Bronchial epithelial cell (primary cell): ENCODE measurements at regions not wholly inside any gene's neighbourhood (a gene's known extent, or its start where the extent isn't known, plus 50 kb on each side); places are given as distances from the start of the nearest gene placed in this dataset.
A peak's percentile ranks its signal among the peaks of the same experiment; 100 is the strongest.

Experiments
- DNase-seq: peaks from one replicate; pipeline ENCODE4 v3.0.0-alpha.2; 2010; ENCODE audit warnings: low read depth
- FAIRE-seq: peaks from 2 replicates; lab custom pipeline; 2011; peaks lifted over from hg19 to GRCh38; lab: Jason Lieb, UNC
- H3K27me3 ChIP-seq: 2 replicates; pipeline ENCODE4 v1.5.1; 2011; ENCODE audit warnings: low read length; ENCODE audit not compliant: control insufficient read depth, insufficient read depth
- H3K36me3 ChIP-seq: 2 replicates; pipeline ENCODE4 v1.5.1; 2011; ENCODE audit warnings: low read length; ENCODE audit not compliant: control insufficient read depth, insufficient read depth
- H3K4me3 ChIP-seq: 2 replicates; pipeline ENCODE4 v1.5.1; 2011; ENCODE audit warnings: mild to moderate bottlenecking, low read depth, low read length, control low read depth
- TF ChIP-seq, protein P1 (sequence below): IDR thresholded peaks from 2 replicates; pipeline ENCODE4 v1.5.1; 2011; ENCODE audit warnings: mild to moderate bottlenecking, moderate library complexity, low read length, control low read depth, inconsistent platforms; ENCODE audit not compliant: insufficient read depth, severe bottlenecking

DNA sequence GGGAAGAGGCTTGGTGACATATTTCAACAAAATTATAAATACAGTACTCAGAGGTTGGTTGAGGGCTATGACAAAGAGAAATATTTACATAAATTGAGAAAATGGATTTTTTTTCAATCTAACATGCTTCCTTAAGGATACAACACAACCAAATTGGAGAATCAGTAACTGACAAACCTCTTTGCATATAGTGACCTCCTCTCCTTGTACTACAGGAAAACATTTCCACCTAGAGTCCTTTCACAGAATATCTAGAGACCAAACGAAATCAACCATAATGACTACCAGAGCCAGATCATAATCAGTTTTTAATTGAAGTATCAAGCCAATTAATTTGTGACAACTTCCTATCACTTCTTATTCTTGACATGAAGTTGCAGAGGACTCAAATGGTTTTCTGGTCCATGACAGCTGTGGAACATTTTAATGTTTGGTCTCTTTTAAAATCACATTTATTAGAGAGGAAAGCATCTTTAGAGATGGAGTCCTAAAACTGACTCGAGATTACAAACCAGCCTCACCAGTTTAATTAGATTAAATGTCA, 1636.5 kb upstream of the C9orf72 start:
- DNase-seq (no peak), FAIRE-seq (no peak)
- TF ChIP-seq, protein P1, sequence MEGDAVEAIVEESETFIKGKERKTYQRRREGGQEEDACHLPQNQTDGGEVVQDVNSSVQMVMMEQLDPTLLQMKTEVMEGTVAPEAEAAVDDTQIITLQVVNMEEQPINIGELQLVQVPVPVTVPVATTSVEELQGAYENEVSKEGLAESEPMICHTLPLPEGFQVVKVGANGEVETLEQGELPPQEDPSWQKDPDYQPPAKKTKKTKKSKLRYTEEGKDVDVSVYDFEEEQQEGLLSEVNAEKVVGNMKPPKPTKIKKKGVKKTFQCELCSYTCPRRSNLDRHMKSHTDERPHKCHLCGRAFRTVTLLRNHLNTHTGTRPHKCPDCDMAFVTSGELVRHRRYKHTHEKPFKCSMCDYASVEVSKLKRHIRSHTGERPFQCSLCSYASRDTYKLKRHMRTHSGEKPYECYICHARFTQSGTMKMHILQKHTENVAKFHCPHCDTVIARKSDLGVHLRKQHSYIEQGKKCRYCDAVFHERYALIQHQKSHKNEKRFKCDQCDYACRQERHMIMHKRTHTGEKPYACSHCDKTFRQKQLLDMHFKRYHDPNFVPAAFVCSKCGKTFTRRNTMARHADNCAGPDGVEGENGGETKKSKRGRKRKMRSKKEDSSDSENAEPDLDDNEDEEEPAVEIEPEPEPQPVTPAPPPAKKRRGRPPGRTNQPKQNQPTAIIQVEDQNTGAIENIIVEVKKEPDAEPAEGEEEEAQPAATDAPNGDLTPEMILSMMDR, result no peak
- Histone ChIP-seq H3K36me3 (no peaks in the 10 kb centered on the region), H3K27me3 (peaks cover 29% of the 10 kb centered on the region), H3K4me3 (no peak overlapping the region)

- H3K27me3 ChIP-seq, result peaks cover 37% of the 10 kb centered on the region
- FAIRE-seq, result no peak
- no peak overlapping the region for H3K4me3 ChIP-seq
- no peaks in the 10 kb centered on the region for H3K36me3 ChIP-seq
- TF ChIP-seq, protein P1, result no peak
- DNase-seq, result no peak
Observed at GRCh38 chr9:29211003-29211579, 1637.8 kb upstream of the C9orf72 start.

- no peak for FAIRE-seq
- no peak for DNase-seq
- TF ChIP-seq, protein P1, result peak; percentile 81
- Histone ChIP-seq H3K27me3 (peaks cover 37% of the 10 kb centered on the region), H3K4me3 (peak overlapping the region; percentile 8), H3K36me3 (no peaks in the 10 kb centered on the region)
Observed at GRCh38 chr9:29211580-29212396, 1638.5 kb upstream of the C9orf72 start.

DNA sequence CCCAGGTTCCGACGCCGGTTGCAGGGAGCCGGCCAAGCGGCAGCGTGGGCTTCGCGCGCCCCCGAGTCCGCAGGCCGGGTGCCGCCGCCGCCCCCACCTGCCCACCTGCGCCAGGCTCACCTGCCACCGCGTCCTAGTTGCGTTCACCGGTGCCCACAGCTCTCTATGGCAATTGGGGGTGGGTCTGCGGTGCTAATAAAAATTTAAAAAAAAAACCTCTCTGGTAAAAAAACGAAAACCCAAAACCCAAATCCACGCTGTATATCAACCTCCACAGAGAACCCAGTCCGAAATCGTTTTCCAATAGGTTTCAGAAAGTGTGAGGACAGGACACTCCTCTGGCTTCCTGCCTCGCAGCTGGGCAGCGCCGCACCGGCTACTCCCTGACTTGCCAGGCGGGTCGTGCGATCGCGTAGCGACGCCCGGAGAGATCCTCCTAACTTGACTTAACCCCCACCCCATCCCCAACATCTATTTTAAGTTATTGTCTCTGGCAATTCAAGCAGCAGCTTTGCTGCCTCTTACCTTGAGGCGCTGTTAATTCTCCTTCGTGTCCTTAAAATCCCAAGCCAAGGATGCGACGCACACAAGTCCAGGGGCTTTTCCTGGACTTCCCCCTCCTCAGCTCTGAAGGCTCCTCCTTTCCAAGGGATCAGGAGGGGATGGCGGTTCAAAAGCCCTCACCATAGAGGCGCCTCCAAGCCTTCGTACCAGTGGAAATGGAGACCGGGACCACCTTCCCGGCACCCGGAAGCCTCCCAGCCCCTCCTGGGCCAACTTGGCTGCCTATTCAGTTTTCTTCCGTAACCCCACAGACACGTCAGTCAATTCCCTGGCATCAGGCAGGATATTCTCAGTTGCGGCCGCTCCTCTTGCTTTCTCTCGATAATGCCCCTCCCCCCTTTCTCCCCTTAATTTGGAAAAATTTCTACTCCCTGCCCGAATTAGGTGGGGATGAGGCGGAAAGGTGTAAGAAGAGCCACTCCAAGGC, 1639.4 kb upstream of the C9orf72 start:
- Histone ChIP-seq H3K27me3 (peaks cover 37% of the 10 kb centered on the region), H3K36me3 (no peaks in the 10 kb centered on the region), H3K4me3 (peak overlapping the region; percentile 17)
- DNase-seq (no peak), FAIRE-seq (no peak)
- TF ChIP-seq, protein P1, result no peak

GRCh38 chr9:29213417-29214153, 1640.3 kb upstream of the C9orf72 start, which contains the start of gene LINGO2:
Gene LINGO2, minus strand, starts transcription at chr9:29213601.
- Histone ChIP-seq H3K4me3 (peak within 1 kb of the TSS; percentile 17), H3K27me3 (peaks cover 37% of the 10 kb centered on the region), H3K36me3 (no peaks in the 10 kb centered on the region)
- FAIRE-seq, result no peak
- no peak for DNase-seq
- TF ChIP-seq, protein P1, result no peak
